IMR-90 (cell line): ENCODE measurements at regions not wholly inside any gene's neighbourhood (a gene's known extent, or its start where the extent isn't known, plus 50 kb on each side); places are given as distances from the start of the nearest gene placed in this dataset.

Experiments used
- ATAC-seq: fragments of 200-7000 bp; cut with Tn5 transposase; 2 replicates; pipeline ENCODE4 v1.9.1; 2020; ENCODE audit warnings: low read depth, mild to moderate bottlenecking, moderate library complexity
- BruUV-seq: library from RNA; stranded (reverse); fragments of 400-500 nt; replicated peaks from 2 replicates; lab custom pipeline; 2021; lab: Mats Ljungman, UMichigan
- CTCF ChIA-PET: fragments of 300-600 bp; formaldehyde crosslinking; extraction: SDS; loops from one replicate; lab custom pipeline; 2021; ENCODE audit warnings: antibody characterized with exemption; lab: Yijun Ruan, JAX
- POLR2A ChIA-PET: fragments of 300-600 bp; sonication (Branson Sonifier 250); formaldehyde crosslinking; loops from one replicate; lab custom pipeline; 2022; ENCODE audit warnings: antibody characterized with exemption; ENCODE audit not compliant: unreplicated experiment; lab: Charles Lee
- DNase-seq: peaks from one replicate; pipeline ENCODE4 v3.0.0; 2013
- H2AFZ ChIP-seq: replicated peaks from 2 replicates; pipeline ENCODE3; 2013; ENCODE audit warnings: low read length, mild to moderate bottlenecking; ENCODE audit not compliant: poor library complexity
- H2AK5ac ChIP-seq: 2 replicates; pipeline ENCODE4 v1.6.1; 2013; ENCODE audit warnings: low read depth, low read length, inconsistent platforms
- H2AK9ac ChIP-seq: replicated peaks from 2 replicates; pipeline ENCODE3; 2013; ENCODE audit warnings: mild to moderate bottlenecking, low read depth, low read length, moderate library complexity; ENCODE audit not compliant: poor library complexity
- H2BK120ac ChIP-seq: 2 replicates; pipeline ENCODE4 v1.6.1; 2013; ENCODE audit warnings: low read depth, low read length, inconsistent platforms
- H2BK15ac ChIP-seq: 3 replicates; pipeline ENCODE4 v1.6.1; 2013; ENCODE audit warnings: low read depth, low read length, inconsistent platforms
- H2BK20ac ChIP-seq: 2 replicates; pipeline ENCODE4 v1.6.1; 2013; ENCODE audit warnings: low read depth, mild to moderate bottlenecking, inconsistent platforms, low read length, moderate library complexity
- H2BK5ac ChIP-seq: 2 replicates; pipeline ENCODE4 v1.6.1; 2013; ENCODE audit warnings: mild to moderate bottlenecking, low read depth, low read length, inconsistent platforms; ENCODE audit not compliant: poor library complexity, severe bottlenecking
- H3K14ac ChIP-seq: replicated peaks from 2 replicates; pipeline ENCODE4 v1.6.1; 2013; ENCODE audit warnings: low read depth, low read length, inconsistent platforms
- H3K18ac ChIP-seq: 2 replicates; pipeline ENCODE4 v1.6.1; 2013; ENCODE audit warnings: low read depth, low read length, control low read depth
- H3K23ac ChIP-seq: 2 replicates; pipeline ENCODE4 v1.6.1; 2013; ENCODE audit warnings: low read depth, low read length, inconsistent platforms
- H3K27ac ChIP-seq: 2 replicates; pipeline ENCODE4 v1.5.1; 2013; ENCODE audit warnings: mild to moderate bottlenecking, control low read depth, low read length; ENCODE audit not compliant: insufficient read depth
- H3K27me3 ChIP-seq: 2 replicates; pipeline ENCODE4 v1.6.1; 2013; ENCODE audit warnings: low read length; ENCODE audit not compliant: control insufficient read depth, insufficient read depth
- H3K36me3 ChIP-seq: 2 replicates; pipeline ENCODE4 v1.6.1; 2013; ENCODE audit warnings: low read length, mixed read lengths; ENCODE audit not compliant: control insufficient read depth, insufficient read depth
- H3K4ac ChIP-seq: 2 replicates; pipeline ENCODE4 v1.6.1; 2013; ENCODE audit warnings: low read depth, low read length, inconsistent platforms
- H3K4me1 ChIP-seq: 2 replicates; pipeline ENCODE4 v1.6.1; 2013; ENCODE audit warnings: low read length, mixed read lengths; ENCODE audit not compliant: control insufficient read depth, insufficient read depth
- H3K4me2 ChIP-seq: 2 replicates; pipeline ENCODE4 v1.6.1; 2013; ENCODE audit warnings: low read depth, mild to moderate bottlenecking, control low read depth, low read length, moderate library complexity
- H3K4me3 ChIP-seq: 2 replicates; pipeline ENCODE4 v1.5.1; 2013; ENCODE audit warnings: low read depth, mild to moderate bottlenecking, control low read depth, low read length, moderate library complexity; ENCODE audit not compliant: insufficient read depth
- H3K56ac ChIP-seq: 2 replicates; pipeline ENCODE4 v1.6.1; 2013; ENCODE audit warnings: low read length, inconsistent platforms; ENCODE audit not compliant: insufficient read depth; ENCODE audit errors: extremely low read depth
- H3K79me1 ChIP-seq, 2 experiments: 2 replicates each; pipeline ENCODE4 v1.6.1; 2013; ENCODE audit warnings: low read length in 2 of 2, inconsistent platforms in 1 of 2, low read depth in 1 of 2
- H3K9ac ChIP-seq: 2 replicates; pipeline ENCODE4 v1.6.1; 2013; ENCODE audit warnings: low read depth, low read length, control low read depth
- H3K9me1 ChIP-seq: 2 replicates; pipeline ENCODE4 v1.6.1; 2013; ENCODE audit warnings: low read length, inconsistent platforms; ENCODE audit not compliant: insufficient read depth
- H3K9me3 ChIP-seq: 2 replicates; pipeline ENCODE4 v1.6.1; 2013; ENCODE audit warnings: low read length; ENCODE audit not compliant: control insufficient read depth, insufficient read depth
- H4K20me1 ChIP-seq: 2 replicates; pipeline ENCODE4 v1.6.1; 2013; ENCODE audit warnings: low read length, inconsistent platforms; ENCODE audit not compliant: insufficient read depth
- H4K5ac ChIP-seq: 2 replicates; pipeline ENCODE4 v1.6.1; 2013; ENCODE audit warnings: mild to moderate bottlenecking, low read depth, low read length, control low read depth
- H4K8ac ChIP-seq, 2 experiments: 2 replicates each; pipeline ENCODE4 v1.6.1; 2013; ENCODE audit warnings: low read depth in 2 of 2, low read length in 2 of 2, control low read depth in 1 of 2, inconsistent platforms in 1 of 2
- H4K91ac ChIP-seq: 2 replicates; pipeline ENCODE4 v1.6.1; 2013; ENCODE audit warnings: low read depth, low read length, inconsistent platforms; ENCODE audit not compliant: insufficient read depth
- CEBPB ChIP-seq: IDR thresholded peaks from 2 replicates; pipeline ENCODE4 v1.6.1; 2012; ENCODE audit warnings: low read depth, low read length, improper control_type of control experiment
- WGBS, 2 experiments: methylation state at CpG; one replicate each; pipeline versions ENCODE4 v1.1.5 to v1.1.7; 2013; ENCODE audit warnings: missing lambda C conversion rate in 2 of 2; ENCODE audit not compliant: insufficient read length in 1 of 2; ENCODE audit errors: extremely low coverage in 2 of 2; 5-methylcytosine and 5-hydroxymethylcytosine counted together
- dilution Hi-C: fragments of 300-500 bp; cut with HindIII; formaldehyde crosslinking; loops from one replicate; pipeline ENCODE4 v1.14.3; 2018; ENCODE audit warnings: low sequenced_read_pairs; ENCODE audit not compliant: unreplicated experiment
- in situ Hi-C: fragments of 300-500 bp; cut with MboI; formaldehyde crosslinking; loops from 3 replicates; pipeline ENCODE4 v1.14.3; 2019; ENCODE audit warnings: low sequenced_read_pairs, inconsistent platforms, mixed read lengths
- intact Hi-C: fragments of 100-400 bp; cut with micrococcal nuclease; formaldehyde crosslinking; loops from 2 replicates; pipeline ENCODE4 v1.10.0; 2022

DNA sequence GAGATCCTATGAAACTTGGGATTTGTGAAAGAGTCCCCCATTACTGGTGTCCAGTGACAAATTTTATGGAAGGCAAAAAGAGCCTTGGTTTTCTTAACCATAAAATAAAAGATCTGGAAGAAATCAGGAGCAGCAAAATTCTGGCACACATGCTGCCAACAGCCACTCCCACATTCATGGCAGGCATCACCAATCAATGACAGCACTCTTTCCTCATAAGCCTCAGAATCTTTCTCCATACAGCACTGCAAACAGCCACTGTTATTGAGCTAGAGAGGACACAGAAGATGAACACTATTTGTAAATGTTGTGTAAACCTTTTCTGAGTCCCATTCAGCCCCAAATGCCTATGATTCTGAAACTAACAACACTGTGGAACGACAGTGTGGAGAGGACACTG, 162.2 kb downstream of the RRAGC start:
- Histone ChIP-seq H3K4me3 (no peak overlapping the region), H3K9me3 (no peaks in the 10 kb centered on the region), H4K5ac (no peak overlapping the region), H3K27me3 (no peaks in the 10 kb centered on the region), H3K4ac (no peak overlapping the region), H2AK5ac (no peak overlapping the region), H3K4me1 (no peaks in the 10 kb centered on the region), H3K14ac (no peak overlapping the region), H3K27ac (no peak overlapping the region), H3K9me1 (no peaks in the 10 kb centered on the region), H2AK9ac (no peak overlapping the region), H3K56ac (no peak overlapping the region), H3K18ac (no peak overlapping the region), H3K23ac (no peak overlapping the region), H2BK120ac (no peak overlapping the region), H2BK15ac (no peak overlapping the region), H4K91ac (no peak overlapping the region), H2BK5ac (no peak overlapping the region), H3K36me3 (no peaks in the 10 kb centered on the region), H2BK20ac (no peak overlapping the region), H2AFZ (no peak overlapping the region), H3K79me1 (no peaks in the 10 kb centered on the region), H3K9ac (no peak overlapping the region), H4K20me1 (no peaks in the 10 kb centered on the region), H3K4me2 (no peak overlapping the region), H4K8ac (no peak overlapping the region)
- intact Hi-C loops, result no loop called here
- POLR2A ChIA-PET, result no interaction called here
- CTCF ChIA-PET, result no interaction called here
- no TSS peak for BruUV-seq
- no peak for ATAC-seq
- DNase-seq, result no peak
- in situ Hi-C loops, result no loop called here
- WGBS, 2 experiments, result no CpG with 5 or more reads among the region's 1 CpG
- dilution Hi-C loops, result no loop called here
- no peak for TF ChIP-seq CEBPB
